ENCODE measurements at regions not wholly inside any gene's neighbourhood (a gene's known extent, or its start where the extent isn't known, plus 50 kb on each side); places are given as distances from the start of the nearest gene placed in this dataset.

- TF ChIP-seq CTCF (conservative IDR thresholded peaks at IDR 0.05; ENCODE audit: low read depth in 2 of 2), result peak in 1 of 2 experiments; percentile 25; a peak in 1 of 4 replicates
- TF ChIP-seq REST (IDR thresholded peaks at IDR 0.05; ENCODE audit: unreplicated experiment), result no peak
- no peak for TF ChIP-seq ZNF462 (CRISPR knock-in tag; IDR thresholded peaks at IDR 0.05)
- no peak for TF ChIP-seq POLR2AphosphoS5 (IDR thresholded peaks at IDR 0.05; ENCODE audit: low read depth)
- TF ChIP-seq EZH2 (IDR thresholded peaks at IDR 0.05; ENCODE audit: low read depth, unreplicated experiment), result no peak
Observed at GRCh38 chr6:95841560-95841959, 174.2 kb upstream of the FUT9 start.
